ENCODE measurements at regions not wholly inside any gene's neighbourhood (a gene's known extent, or its start where the extent isn't known, plus 50 kb on each side); places are given as distances from the start of the nearest gene placed in this dataset.

GRCh38 chr1:3983181-3983580 is 83.1 kb upstream of the C1orf174 start:
- TF ChIP-seq POLR2A (IDR thresholded peaks at IDR 0.05; ENCODE audit: low read depth, low read length) (no peak), POLR2AphosphoS5 (IDR thresholded peaks at IDR 0.05; ENCODE audit: low read depth, low read length) (no peak), POU2F2 (IDR thresholded peaks at IDR 0.05; ENCODE audit: low read depth, low read length) (no peak), TAF1 (IDR thresholded peaks at IDR 0.05; ENCODE audit: low read depth, low read length) (no peak)
